Liver (tissue), 8 donors: ENCODE measurements at regions not wholly inside any gene's neighbourhood (a gene's known extent, or its start where the extent isn't known, plus 50 kb on each side); places are given as distances from the start of the nearest gene placed in this dataset.

Experiments
- DNase-seq: peaks from one replicate; pipeline ENCODE4 v3.0.0-alpha.2; 2017; ENCODE audit warnings: low spot score
- H3K27ac ChIP-seq, 2 donors: one replicate each; pipeline ENCODE4 v1.7.0; 2013; ENCODE audit warnings: inconsistent platforms in 2 of 2, low read length in 2 of 2, control low read depth in 1 of 2, low read depth in 1 of 2, mild to moderate bottlenecking in 1 of 2
- H3K27me3 ChIP-seq, 4 donors: one replicate each; pipeline versions ENCODE4 v1.6.1 to v1.7.0; 2013; ENCODE audit warnings: low read length in 3 of 4, inconsistent platforms in 1 of 4, mild to moderate bottlenecking in 1 of 4, moderate library complexity in 1 of 4; ENCODE audit not compliant: control insufficient read depth in 4 of 4, insufficient read depth in 4 of 4
- H3K36me3 ChIP-seq, 4 donors: one replicate each; pipeline versions ENCODE4 v1.6.1 to v1.7.0; 2013; ENCODE audit warnings: low read length in 3 of 4, mild to moderate bottlenecking in 3 of 4, low read depth in 1 of 4, moderate library complexity in 1 of 4; ENCODE audit not compliant: control insufficient read depth in 4 of 4, insufficient read depth in 3 of 4
- H3K4me1 ChIP-seq, 4 donors: one replicate each; pipeline versions ENCODE4 v1.6.1 to v1.7.0; 2013; ENCODE audit warnings: low read length in 3 of 4, mild to moderate bottlenecking in 3 of 4, moderate library complexity in 1 of 4; ENCODE audit not compliant: control insufficient read depth in 4 of 4, insufficient read depth in 4 of 4
- H3K4me3 ChIP-seq, 3 donors: one replicate each; pipeline versions ENCODE4 v1.6.1 to v1.7.0; 2013; ENCODE audit warnings: low read length in 3 of 3, control low read depth in 1 of 3, low read depth in 1 of 3, mild to moderate bottlenecking in 1 of 3
- H3K9ac ChIP-seq, 2 donors: one replicate each; pipeline ENCODE4 v1.7.0; 2013; ENCODE audit warnings: low read length in 2 of 2, mild to moderate bottlenecking in 2 of 2, moderate library complexity in 2 of 2, control low read depth in 1 of 2, low read depth in 1 of 2
- H3K9me3 ChIP-seq, 4 donors: one replicate each; pipeline versions ENCODE4 v1.6.1 to v1.7.0; 2013; ENCODE audit warnings: low read length in 3 of 4; ENCODE audit not compliant: control insufficient read depth in 4 of 4
- EGR1 ChIP-seq, 2 donors: IDR thresholded peaks; 2 replicates each; pipeline ENCODE4 v1.6.1; 2016 to 2018; ENCODE audit warnings: antibody characterized with exemption in 2 of 2, low read depth in 2 of 2
- FOXA1 ChIP-seq: IDR thresholded peaks from 2 replicates; pipeline ENCODE4 v1.6.1; 2016; ENCODE audit warnings: antibody characterized with exemption
- FOXA2 ChIP-seq: IDR thresholded peaks from 2 replicates; pipeline ENCODE4 v1.6.1; 2016; ENCODE audit warnings: antibody characterized with exemption
- GABPA ChIP-seq, 2 donors: IDR thresholded peaks in 1 of 2; conservative IDR thresholded peaks in 1 of 2; 2 replicates each; pipeline ENCODE4 v1.6.1; 2016; ENCODE audit warnings: antibody characterized with exemption in 2 of 2, mild to moderate bottlenecking in 1 of 2, moderate library complexity in 1 of 2
- HNF4A ChIP-seq, 2 donors: conservative IDR thresholded peaks; 2 replicates each; pipeline ENCODE4 v1.6.1; 2016; ENCODE audit warnings: antibody characterized with exemption in 2 of 2, mild to moderate bottlenecking in 2 of 2
- HNF4G ChIP-seq: IDR thresholded peaks from 2 replicates; pipeline ENCODE4 v1.6.1; 2016; ENCODE audit warnings: antibody characterized with exemption
- JUND ChIP-seq, 2 donors: IDR thresholded peaks; 2 replicates each; pipeline ENCODE4 v1.6.1; 2016; ENCODE audit warnings: antibody characterized with exemption in 2 of 2
- RAD21 ChIP-seq, 2 donors: IDR thresholded peaks; 2 replicates each; pipeline ENCODE4 v1.6.1; 2016; ENCODE audit warnings: antibody characterized with exemption in 2 of 2, mild to moderate bottlenecking in 2 of 2
- RXRA ChIP-seq, 2 donors: IDR thresholded peaks; 2 replicates each; pipeline ENCODE4 v1.6.1; 2017 to 2018; ENCODE audit warnings: antibody characterized with exemption in 2 of 2, mild to moderate bottlenecking in 1 of 2
- SP1 ChIP-seq: IDR thresholded peaks from 2 replicates; pipeline ENCODE4 v1.6.1; 2018; ENCODE audit warnings: antibody characterized with exemption, mild to moderate bottlenecking
- TAF1 ChIP-seq: conservative IDR thresholded peaks from 2 replicates; pipeline ENCODE4 v1.6.1; 2016; ENCODE audit warnings: antibody characterized with exemption, mild to moderate bottlenecking
- YY1 ChIP-seq: IDR thresholded peaks from 2 replicates; pipeline ENCODE4 v1.6.1; 2016; ENCODE audit warnings: antibody characterized with exemption, mild to moderate bottlenecking
- WGBS: extraction: QIAGEN DNeasy Blood & Tissue Kit; methylation state at CpG from one replicate; pipeline ENCODE4 v1.1.7; 2013; 5-methylcytosine and 5-hydroxymethylcytosine counted together
- TF ChIP-seq, protein P1 (sequence below): IDR thresholded peaks from 2 replicates; pipeline ENCODE4 v1.6.1; 2016; ENCODE audit warnings: antibody characterized with exemption
- TF ChIP-seq, protein P2 (sequence below): IDR thresholded peaks from 2 replicates; pipeline ENCODE4 v1.6.1; 2016; ENCODE audit warnings: antibody characterized with exemption, mild to moderate bottlenecking
- TF ChIP-seq, protein P3 (sequence below): IDR thresholded peaks from 2 replicates; pipeline ENCODE4 v1.6.1; 2016; ENCODE audit warnings: antibody characterized with exemption
- TF ChIP-seq, protein P4 (sequence below): fragments of 150-350 bp; IDR thresholded peaks from 2 replicates; pipeline ENCODE4 v1.5.1; 2017; ENCODE audit warnings: improper control_type of control experiment, low read depth, low read length; ENCODE audit not compliant: missing input control
- TF ChIP-seq, protein P5 (sequence below): IDR thresholded peaks from 2 replicates; pipeline ENCODE4 v1.6.1; 2016; ENCODE audit warnings: antibody characterized with exemption
- donor health status: healthy.
- donor health status: healthy.
- donor health status: healthy.
- donor health status: healthy.
- donor health status: healthy.

DNA sequence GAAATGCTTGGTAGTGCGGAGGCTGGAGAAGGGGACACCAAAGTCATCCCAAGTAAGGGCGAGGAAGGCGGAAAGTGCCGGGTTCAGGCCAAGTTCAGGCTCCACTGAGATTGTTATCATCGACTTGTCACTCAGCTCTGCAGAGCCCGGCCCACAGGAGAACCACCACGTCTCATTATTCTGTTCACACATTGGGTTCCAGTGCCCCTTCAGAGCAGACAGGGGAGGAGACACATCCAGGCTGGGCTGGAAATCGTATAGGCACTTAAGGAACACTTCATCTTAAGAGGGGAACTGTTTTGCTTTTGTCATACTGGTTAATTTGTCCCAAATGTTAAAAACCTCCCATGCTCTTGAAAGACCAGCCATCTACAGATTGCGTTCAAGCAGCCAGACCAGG lies 118.3 kb upstream of the ADAMTS18 start:
- Histone ChIP-seq H3K4me3 (no peak overlapping the region), H3K4me1 (no peaks in the 10 kb centered on the region), H3K9me3 (no peaks in the 10 kb centered on the region), H3K36me3 (no peaks in the 10 kb centered on the region), H3K27me3 (peaks cover 0 to 4% (median 0%) of the 10 kb centered on the region in 4 donors), H3K27ac (no peak overlapping the region), H3K9ac (no peak overlapping the region)
- DNase-seq, result no peak
- 67% methylated on average over 9 of the region's 9 CpGs for WGBS
- TF ChIP-seq, protein P1, sequence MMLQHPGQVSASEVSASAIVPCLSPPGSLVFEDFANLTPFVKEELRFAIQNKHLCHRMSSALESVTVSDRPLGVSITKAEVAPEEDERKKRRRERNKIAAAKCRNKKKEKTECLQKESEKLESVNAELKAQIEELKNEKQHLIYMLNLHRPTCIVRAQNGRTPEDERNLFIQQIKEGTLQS, result no peak
- TF ChIP-seq, protein P2, sequence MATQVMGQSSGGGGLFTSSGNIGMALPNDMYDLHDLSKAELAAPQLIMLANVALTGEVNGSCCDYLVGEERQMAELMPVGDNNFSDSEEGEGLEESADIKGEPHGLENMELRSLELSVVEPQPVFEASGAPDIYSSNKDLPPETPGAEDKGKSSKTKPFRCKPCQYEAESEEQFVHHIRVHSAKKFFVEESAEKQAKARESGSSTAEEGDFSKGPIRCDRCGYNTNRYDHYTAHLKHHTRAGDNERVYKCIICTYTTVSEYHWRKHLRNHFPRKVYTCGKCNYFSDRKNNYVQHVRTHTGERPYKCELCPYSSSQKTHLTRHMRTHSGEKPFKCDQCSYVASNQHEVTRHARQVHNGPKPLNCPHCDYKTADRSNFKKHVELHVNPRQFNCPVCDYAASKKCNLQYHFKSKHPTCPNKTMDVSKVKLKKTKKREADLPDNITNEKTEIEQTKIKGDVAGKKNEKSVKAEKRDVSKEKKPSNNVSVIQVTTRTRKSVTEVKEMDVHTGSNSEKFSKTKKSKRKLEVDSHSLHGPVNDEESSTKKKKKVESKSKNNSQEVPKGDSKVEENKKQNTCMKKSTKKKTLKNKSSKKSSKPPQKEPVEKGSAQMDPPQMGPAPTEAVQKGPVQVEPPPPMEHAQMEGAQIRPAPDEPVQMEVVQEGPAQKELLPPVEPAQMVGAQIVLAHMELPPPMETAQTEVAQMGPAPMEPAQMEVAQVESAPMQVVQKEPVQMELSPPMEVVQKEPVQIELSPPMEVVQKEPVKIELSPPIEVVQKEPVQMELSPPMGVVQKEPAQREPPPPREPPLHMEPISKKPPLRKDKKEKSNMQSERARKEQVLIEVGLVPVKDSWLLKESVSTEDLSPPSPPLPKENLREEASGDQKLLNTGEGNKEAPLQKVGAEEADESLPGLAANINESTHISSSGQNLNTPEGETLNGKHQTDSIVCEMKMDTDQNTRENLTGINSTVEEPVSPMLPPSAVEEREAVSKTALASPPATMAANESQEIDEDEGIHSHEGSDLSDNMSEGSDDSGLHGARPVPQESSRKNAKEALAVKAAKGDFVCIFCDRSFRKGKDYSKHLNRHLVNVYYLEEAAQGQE, result no peak
- TF ChIP-seq FOXA1, result no peak
- TF ChIP-seq FOXA2, result no peak
- no peak for TF ChIP-seq RXRA (IDR thresholded peaks at IDR 0.05)
- no peak for TF ChIP-seq HNF4A (conservative IDR thresholded peaks at IDR 0.05)
- TF ChIP-seq HNF4G, result no peak
- TF ChIP-seq YY1, result no peak
- no peak for TF ChIP-seq SP1
- no peak for TF ChIP-seq TAF1
- TF ChIP-seq, protein P3, sequence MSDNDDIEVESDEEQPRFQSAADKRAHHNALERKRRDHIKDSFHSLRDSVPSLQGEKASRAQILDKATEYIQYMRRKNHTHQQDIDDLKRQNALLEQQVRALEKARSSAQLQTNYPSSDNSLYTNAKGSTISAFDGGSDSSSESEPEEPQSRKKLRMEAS, result no peak
- TF ChIP-seq RAD21 (IDR thresholded peaks at IDR 0.05), result no peak

DNA sequence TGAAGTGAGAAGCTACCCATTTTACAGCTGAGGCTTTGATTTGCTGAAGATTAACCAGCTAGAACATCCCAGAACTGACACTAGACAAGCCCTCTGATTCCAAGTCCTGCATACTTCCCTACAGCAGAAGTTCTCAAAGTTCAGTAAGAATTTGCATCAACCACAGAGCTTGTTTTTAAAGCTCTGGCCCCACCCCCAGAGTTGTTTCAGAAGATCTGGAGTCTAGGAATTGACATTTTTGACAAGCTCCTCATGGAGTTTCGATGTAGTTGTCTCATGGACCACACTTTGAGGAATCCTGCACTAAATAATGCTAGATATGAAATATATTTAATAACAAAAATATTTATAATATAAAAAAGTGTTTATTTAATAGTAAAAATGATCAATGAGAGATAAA lies 120.3 kb upstream of the ADAMTS18 start:
- H3K27ac ChIP-seq, result no peak overlapping the region
- H3K27me3 ChIP-seq, result peaks cover 0 to 4% (median 0%) of the 10 kb centered on the region in 4 donors
- no peaks in the 10 kb centered on the region for H3K4me1 ChIP-seq
- H3K9ac ChIP-seq, result no peak overlapping the region
- no peak for DNase-seq
- TF ChIP-seq SP1 (no peak), FOXA1 (no peak), HNF4A (conservative IDR thresholded peaks at IDR 0.05) (no peak), GABPA (IDR thresholded peaks at IDR 0.05 in 1 of 2, conservative IDR thresholded peaks at IDR 0.05 in 1 of 2) (no peak), JUND (IDR thresholded peaks at IDR 0.05) (no peak), EGR1 (IDR thresholded peaks at IDR 0.05; ENCODE audit: low read depth in 2 of 2) (no peak)
- TF ChIP-seq, protein P4, sequence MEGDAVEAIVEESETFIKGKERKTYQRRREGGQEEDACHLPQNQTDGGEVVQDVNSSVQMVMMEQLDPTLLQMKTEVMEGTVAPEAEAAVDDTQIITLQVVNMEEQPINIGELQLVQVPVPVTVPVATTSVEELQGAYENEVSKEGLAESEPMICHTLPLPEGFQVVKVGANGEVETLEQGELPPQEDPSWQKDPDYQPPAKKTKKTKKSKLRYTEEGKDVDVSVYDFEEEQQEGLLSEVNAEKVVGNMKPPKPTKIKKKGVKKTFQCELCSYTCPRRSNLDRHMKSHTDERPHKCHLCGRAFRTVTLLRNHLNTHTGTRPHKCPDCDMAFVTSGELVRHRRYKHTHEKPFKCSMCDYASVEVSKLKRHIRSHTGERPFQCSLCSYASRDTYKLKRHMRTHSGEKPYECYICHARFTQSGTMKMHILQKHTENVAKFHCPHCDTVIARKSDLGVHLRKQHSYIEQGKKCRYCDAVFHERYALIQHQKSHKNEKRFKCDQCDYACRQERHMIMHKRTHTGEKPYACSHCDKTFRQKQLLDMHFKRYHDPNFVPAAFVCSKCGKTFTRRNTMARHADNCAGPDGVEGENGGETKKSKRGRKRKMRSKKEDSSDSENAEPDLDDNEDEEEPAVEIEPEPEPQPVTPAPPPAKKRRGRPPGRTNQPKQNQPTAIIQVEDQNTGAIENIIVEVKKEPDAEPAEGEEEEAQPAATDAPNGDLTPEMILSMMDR, result no peak
- TF ChIP-seq, protein P5, sequence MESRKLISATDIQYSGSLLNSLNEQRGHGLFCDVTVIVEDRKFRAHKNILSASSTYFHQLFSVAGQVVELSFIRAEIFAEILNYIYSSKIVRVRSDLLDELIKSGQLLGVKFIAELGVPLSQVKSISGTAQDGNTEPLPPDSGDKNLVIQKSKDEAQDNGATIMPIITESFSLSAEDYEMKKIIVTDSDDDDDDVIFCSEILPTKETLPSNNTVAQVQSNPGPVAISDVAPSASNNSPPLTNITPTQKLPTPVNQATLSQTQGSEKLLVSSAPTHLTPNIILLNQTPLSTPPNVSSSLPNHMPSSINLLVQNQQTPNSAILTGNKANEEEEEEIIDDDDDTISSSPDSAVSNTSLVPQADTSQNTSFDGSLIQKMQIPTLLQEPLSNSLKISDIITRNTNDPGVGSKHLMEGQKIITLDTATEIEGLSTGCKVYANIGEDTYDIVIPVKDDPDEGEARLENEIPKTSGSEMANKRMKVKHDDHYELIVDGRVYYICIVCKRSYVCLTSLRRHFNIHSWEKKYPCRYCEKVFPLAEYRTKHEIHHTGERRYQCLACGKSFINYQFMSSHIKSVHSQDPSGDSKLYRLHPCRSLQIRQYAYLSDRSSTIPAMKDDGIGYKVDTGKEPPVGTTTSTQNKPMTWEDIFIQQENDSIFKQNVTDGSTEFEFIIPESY, result no peak
- TF ChIP-seq, protein P2, result no peak
- no peaks in the 10 kb centered on the region for H3K36me3 ChIP-seq
- no peaks in the 10 kb centered on the region for H3K9me3 ChIP-seq
- WGBS, result 59% methylated on average over 1 of the region's 1 CpG
- H3K4me3 ChIP-seq, result no peak overlapping the region
